ENCODE measurements at regions not wholly inside any gene's neighbourhood (a gene's known extent, or its start where the extent isn't known, plus 50 kb on each side); places are given as distances from the start of the nearest gene placed in this dataset.

DNA sequence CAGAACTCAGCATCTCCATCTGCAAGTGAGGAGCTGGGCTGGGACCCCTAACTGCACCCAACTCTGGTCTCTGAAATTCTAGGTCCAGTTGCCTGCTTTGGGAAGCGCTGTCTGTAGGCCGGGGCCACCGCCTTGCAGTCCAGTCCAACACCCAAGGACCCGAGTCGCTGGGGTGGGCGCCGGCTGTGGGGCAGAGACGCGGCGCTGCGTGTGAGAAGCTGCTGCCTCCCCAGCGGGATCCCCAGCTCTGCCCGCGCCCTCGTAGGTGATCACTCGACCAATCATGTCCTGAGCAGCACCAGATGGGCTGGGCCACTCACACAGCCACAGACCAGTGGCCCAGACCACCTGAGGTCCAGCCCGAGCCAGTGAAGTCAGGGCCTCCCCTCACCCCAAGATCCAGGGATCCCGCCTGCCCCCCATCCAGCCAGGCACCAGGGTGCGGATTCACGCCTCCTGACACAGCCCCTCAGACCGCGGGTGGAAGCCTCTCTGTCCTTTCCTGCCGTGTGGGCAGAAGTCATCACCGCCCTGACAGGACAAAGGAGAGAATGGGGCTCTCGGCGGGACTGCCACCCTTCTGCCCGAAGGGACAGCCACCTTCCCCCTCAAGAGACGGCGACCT, 67.4 kb upstream of the ADGRA1 start:
- Histone ChIP-seq H2AFZ (ENCODE audit: low read length) (no peak overlapping the region), H2BK20ac (ENCODE audit: low read depth, low read length, poor library complexity, severe bottlenecking) (no peak overlapping the region), H4K91ac (ENCODE audit: insufficient read length, low read depth, low read length) (no peak overlapping the region), H2BK5ac (ENCODE audit: insufficient read length, low read length) (no peak overlapping the region), H2BK12ac (ENCODE audit: insufficient read length, low read depth, low read length) (no peak overlapping the region), H3K4me2 (ENCODE audit: insufficient read depth, insufficient read length, low read length) (no peak overlapping the region), H3K9ac (ENCODE audit: extremely low read depth, insufficient read length, low read length) (no peak overlapping the region), H3K79me1 (ENCODE audit: insufficient read depth, low read depth, low read length, poor library complexity, severe bottlenecking) (no peaks in the 10 kb centered on the region), H3K27me3 (ENCODE audit: insufficient read depth, low read length) (no peaks in the 10 kb centered on the region), H3K9me3 (ENCODE audit: control insufficient read depth, low read depth, low read length) (no peaks in the 10 kb centered on the region), H3K4me1 (ENCODE audit: insufficient read depth, low read length) (no peaks in the 10 kb centered on the region), H3K4ac (ENCODE audit: low read depth, low read length) (no peak overlapping the region), H3K14ac (ENCODE audit: insufficient read depth, low read length) (peak overlapping the region; percentile 20; the same call in 1 of the 2 replicates), H4K8ac (replicated peaks; ENCODE audit: insufficient read length, low read depth, low read length) (no peak overlapping the region), H3T11ph (ENCODE audit: low read length) (no peak overlapping the region), H4K5ac (ENCODE audit: insufficient read length, low read depth, low read length) (no peak overlapping the region), H3K23ac (ENCODE audit: insufficient read length, low read depth, low read length) (no peak overlapping the region), H3K79me2 (ENCODE audit: insufficient read depth, low read length) (no peaks in the 10 kb centered on the region), H4K20me1 (ENCODE audit: control insufficient read depth, insufficient read depth, insufficient read length) (no peaks in the 10 kb centered on the region), H2AK5ac (ENCODE audit: insufficient read length, low read length) (no peak overlapping the region), H2BK120ac (ENCODE audit: low read depth, low read length, poor library complexity, severe bottlenecking) (no peak overlapping the region), H3K56ac (ENCODE audit: insufficient read length, low read depth, low read length) (no peak overlapping the region), H3K23me2 (ENCODE audit: insufficient read length, low read depth, low read length, poor library complexity, severe bottlenecking) (no peaks in the 10 kb centered on the region), H3K18ac (ENCODE audit: insufficient read length, low read depth, low read length) (no peak overlapping the region), H2BK15ac (ENCODE audit: low read depth, low read length) (no peak overlapping the region), H3K27ac (ENCODE audit: insufficient read length, low read depth, low read length) (no peak overlapping the region)
- WGBS (ENCODE audit: extremely low coverage, insufficient read length, low lambda C conversion rate), result no CpG with 5 or more reads among the region's 29 CpGs
- Mint-ChIP-seq H3K9me3 (peaks cover 0 to 2% of the 10 kb centered on the region in 2 experiments; a peak in 1 of 5 replicates), H3K36me3 (ENCODE audit: insufficient read depth in 1 of 3, low read depth in 3 of 3) (no peaks in the 10 kb centered on the region), H3K27me3 (ENCODE audit: low read depth) (peaks cover 20% of the 10 kb centered on the region), H3K27ac (no peak overlapping the region), H3K4me3 (no peak overlapping the region), H3K4me1 (peaks cover 13 to 14% of the 10 kb centered on the region in 2 experiments)
- TF ChIP-seq CTCF (conservative IDR thresholded peaks at IDR 0.05), result no peak
- DNase-seq, result no peak

Data from H9 (cell line).